ENCODE measurements at regions not wholly inside any gene's neighbourhood (a gene's known extent, or its start where the extent isn't known, plus 50 kb on each side); places are given as distances from the start of the nearest gene placed in this dataset.

DNA sequence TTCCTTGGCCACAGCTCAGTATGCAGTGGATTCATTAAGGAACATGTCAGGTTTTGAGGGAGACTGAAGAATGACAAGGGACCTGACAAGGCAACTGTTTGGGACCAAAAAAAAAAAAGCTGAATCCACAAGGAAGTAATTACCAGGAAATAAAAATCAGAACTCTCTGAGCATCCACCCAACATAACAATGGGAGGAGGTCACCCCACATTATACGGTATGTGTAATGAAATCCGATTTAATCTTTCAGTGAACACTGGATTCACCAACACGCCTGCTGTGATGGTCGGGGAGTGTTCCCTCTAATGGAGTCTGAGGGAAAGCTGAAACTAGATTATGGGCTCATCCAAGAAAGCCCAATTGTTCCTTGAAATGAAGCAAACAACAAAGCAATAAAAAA, 329.3 kb downstream of the ETAA1 start:
- TF ChIP-seq, protein P1, sequence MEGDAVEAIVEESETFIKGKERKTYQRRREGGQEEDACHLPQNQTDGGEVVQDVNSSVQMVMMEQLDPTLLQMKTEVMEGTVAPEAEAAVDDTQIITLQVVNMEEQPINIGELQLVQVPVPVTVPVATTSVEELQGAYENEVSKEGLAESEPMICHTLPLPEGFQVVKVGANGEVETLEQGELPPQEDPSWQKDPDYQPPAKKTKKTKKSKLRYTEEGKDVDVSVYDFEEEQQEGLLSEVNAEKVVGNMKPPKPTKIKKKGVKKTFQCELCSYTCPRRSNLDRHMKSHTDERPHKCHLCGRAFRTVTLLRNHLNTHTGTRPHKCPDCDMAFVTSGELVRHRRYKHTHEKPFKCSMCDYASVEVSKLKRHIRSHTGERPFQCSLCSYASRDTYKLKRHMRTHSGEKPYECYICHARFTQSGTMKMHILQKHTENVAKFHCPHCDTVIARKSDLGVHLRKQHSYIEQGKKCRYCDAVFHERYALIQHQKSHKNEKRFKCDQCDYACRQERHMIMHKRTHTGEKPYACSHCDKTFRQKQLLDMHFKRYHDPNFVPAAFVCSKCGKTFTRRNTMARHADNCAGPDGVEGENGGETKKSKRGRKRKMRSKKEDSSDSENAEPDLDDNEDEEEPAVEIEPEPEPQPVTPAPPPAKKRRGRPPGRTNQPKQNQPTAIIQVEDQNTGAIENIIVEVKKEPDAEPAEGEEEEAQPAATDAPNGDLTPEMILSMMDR (IDR thresholded peaks at IDR 0.05; ENCODE audit: extremely low read depth in 1 of 2, insufficient read depth in 1 of 2, low read depth in 1 of 2, low read length in 2 of 2): no peak
- TF ChIP-seq, protein P2, sequence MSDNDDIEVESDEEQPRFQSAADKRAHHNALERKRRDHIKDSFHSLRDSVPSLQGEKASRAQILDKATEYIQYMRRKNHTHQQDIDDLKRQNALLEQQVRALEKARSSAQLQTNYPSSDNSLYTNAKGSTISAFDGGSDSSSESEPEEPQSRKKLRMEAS (IDR thresholded peaks at IDR 0.05; ENCODE audit: insufficient read depth, insufficient read length): no peak
- TF ChIP-seq POLR2AphosphoS5 (IDR thresholded peaks at IDR 0.05; ENCODE audit: insufficient read depth, low read depth, low read length) (no peak), FOS (IDR thresholded peaks at IDR 0.05; ENCODE audit: borderline replicate concordance, insufficient read depth, low read length) (no peak), EZH2 (IDR thresholded peaks at IDR 0.05; ENCODE audit: borderline replicate concordance, low read depth, low read length, severe bottlenecking) (no peak), POLR2A (IDR thresholded peaks at IDR 0.05; ENCODE audit: low read depth, low read length) (no peak), GATA2 (IDR thresholded peaks at IDR 0.05; ENCODE audit: insufficient read depth, insufficient read length, low read depth, low read length) (no peak)
